ENCODE measurements at regions not wholly inside any gene's neighbourhood (a gene's known extent, or its start where the extent isn't known, plus 50 kb on each side); places are given as distances from the start of the nearest gene placed in this dataset.

DNA sequence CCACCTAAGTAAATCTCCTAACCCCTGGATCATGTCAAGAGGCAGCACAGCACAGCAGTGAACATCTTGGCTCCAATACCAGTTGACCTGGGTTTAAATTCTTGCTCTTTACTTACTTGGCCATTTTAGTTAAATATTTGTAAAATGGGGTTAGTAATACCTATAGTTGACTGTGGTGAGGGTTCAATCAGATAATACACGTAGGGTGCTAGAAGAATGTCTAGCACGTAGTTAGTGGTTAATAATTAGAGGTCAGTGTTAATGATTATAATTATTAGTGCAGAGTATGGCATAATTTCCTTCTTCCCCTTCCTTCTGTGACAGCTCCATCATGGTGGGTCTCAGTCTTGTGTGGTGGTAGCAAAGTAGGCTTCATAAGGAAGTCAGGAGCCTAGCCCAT lies 520.8 kb downstream of the INSC start:
- TF ChIP-seq POLR2AphosphoS5 (IDR thresholded peaks at IDR 0.05) (no peak), CTCF (IDR thresholded peaks at IDR 0.05) (no peak), EP300 (IDR thresholded peaks at IDR 0.05) (no peak)
